ENCODE measurements at regions not wholly inside any gene's neighbourhood (a gene's known extent, or its start where the extent isn't known, plus 50 kb on each side); places are given as distances from the start of the nearest gene placed in this dataset.

DNA sequence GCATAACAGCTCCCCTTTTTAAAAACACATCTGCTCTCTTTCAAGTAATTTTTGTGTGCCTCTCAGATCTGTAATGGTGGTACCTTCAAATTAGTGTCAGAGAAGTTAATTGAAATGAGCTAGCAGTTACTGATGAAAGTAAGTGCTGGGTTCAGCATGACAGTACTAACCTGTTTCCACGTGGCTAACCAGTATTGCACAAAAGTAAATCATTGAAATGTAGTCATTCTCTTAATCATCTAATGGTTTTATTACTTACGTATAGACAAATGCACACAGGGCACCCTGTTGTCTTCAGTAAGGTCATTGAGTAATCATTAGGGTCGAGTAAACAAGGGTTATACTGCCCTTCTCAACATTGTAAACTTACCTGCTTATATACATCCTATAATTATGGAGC lies 157.8 kb upstream of the PRR16 start:
- TF ChIP-seq, protein P1, sequence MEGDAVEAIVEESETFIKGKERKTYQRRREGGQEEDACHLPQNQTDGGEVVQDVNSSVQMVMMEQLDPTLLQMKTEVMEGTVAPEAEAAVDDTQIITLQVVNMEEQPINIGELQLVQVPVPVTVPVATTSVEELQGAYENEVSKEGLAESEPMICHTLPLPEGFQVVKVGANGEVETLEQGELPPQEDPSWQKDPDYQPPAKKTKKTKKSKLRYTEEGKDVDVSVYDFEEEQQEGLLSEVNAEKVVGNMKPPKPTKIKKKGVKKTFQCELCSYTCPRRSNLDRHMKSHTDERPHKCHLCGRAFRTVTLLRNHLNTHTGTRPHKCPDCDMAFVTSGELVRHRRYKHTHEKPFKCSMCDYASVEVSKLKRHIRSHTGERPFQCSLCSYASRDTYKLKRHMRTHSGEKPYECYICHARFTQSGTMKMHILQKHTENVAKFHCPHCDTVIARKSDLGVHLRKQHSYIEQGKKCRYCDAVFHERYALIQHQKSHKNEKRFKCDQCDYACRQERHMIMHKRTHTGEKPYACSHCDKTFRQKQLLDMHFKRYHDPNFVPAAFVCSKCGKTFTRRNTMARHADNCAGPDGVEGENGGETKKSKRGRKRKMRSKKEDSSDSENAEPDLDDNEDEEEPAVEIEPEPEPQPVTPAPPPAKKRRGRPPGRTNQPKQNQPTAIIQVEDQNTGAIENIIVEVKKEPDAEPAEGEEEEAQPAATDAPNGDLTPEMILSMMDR (IDR thresholded peaks at IDR 0.05; ENCODE audit: insufficient read depth, low read length, poor library complexity, severe bottlenecking): no peak
- Histone ChIP-seq H3K36me3 (ENCODE audit: control insufficient read depth, insufficient read depth, low read length) (no peaks in the 10 kb centered on the region), H3K27me3 (replicated peaks; ENCODE audit: control insufficient read depth, insufficient read depth, low read length) (no peaks in the 10 kb centered on the region), H3K4me3 (replicated peaks; ENCODE audit: low read depth, low read length) (no peak overlapping the region)
- DNase-seq (ENCODE audit: extremely low read depth, insufficient read length): no peak

- Histone ChIP-seq H3K4me3 (replicated peaks; ENCODE audit: low read depth, low read length) (no peak overlapping the region), H3K36me3 (ENCODE audit: control insufficient read depth, insufficient read depth, low read length) (no peaks in the 10 kb centered on the region), H3K27me3 (replicated peaks; ENCODE audit: control insufficient read depth, insufficient read depth, low read length) (no peaks in the 10 kb centered on the region)
- no peak for DNase-seq (ENCODE audit: extremely low read depth, insufficient read length)
- TF ChIP-seq, protein P1 (IDR thresholded peaks at IDR 0.05; ENCODE audit: insufficient read depth, low read length, poor library complexity, severe bottlenecking): no peak
Measured at GRCh38 chr5:120314191-120314590, 149.9 kb upstream of the PRR16 start.

GRCh38 chr5:120320626-120321025 lies 143.5 kb upstream of the PRR16 start:
- Histone ChIP-seq H3K36me3 (ENCODE audit: control insufficient read depth, insufficient read depth, low read length) (no peaks in the 10 kb centered on the region), H3K4me3 (replicated peaks; ENCODE audit: low read depth, low read length) (no peak overlapping the region), H3K27me3 (replicated peaks; ENCODE audit: control insufficient read depth, insufficient read depth, low read length) (no peaks in the 10 kb centered on the region)
- DNase-seq (ENCODE audit: extremely low read depth, insufficient read length): no peak
- TF ChIP-seq, protein P1 (IDR thresholded peaks at IDR 0.05; ENCODE audit: insufficient read depth, low read length, poor library complexity, severe bottlenecking): no peak

DNA sequence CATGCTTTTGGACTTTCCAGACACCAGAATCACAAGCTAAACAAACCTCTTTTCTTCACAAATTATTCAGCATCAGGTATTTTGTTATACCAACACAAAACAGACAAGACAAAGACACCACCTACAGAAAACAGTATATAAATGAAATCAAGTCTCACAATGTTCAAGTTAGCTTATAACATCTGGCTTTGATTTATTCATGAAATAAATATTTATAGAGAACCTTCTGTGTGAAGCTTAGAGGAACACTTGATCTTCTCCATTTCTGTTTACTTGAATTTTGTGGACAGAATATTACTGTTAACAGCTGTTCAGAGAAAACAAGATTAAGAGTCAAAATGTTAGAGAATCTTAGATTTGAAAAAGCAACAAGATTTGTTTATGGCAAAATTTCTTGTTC lies 137.4 kb upstream of the PRR16 start:
- DNase-seq (ENCODE audit: extremely low read depth, insufficient read length): no peak
- TF ChIP-seq, protein P1 (IDR thresholded peaks at IDR 0.05; ENCODE audit: insufficient read depth, low read length, poor library complexity, severe bottlenecking): no peak
- H3K4me3 ChIP-seq (replicated peaks; ENCODE audit: low read depth, low read length): no peak overlapping the region
- no peaks in the 10 kb centered on the region for H3K36me3 ChIP-seq (ENCODE audit: control insufficient read depth, insufficient read depth, low read length)
- no peaks in the 10 kb centered on the region for H3K27me3 ChIP-seq (replicated peaks; ENCODE audit: control insufficient read depth, insufficient read depth, low read length)

DNA sequence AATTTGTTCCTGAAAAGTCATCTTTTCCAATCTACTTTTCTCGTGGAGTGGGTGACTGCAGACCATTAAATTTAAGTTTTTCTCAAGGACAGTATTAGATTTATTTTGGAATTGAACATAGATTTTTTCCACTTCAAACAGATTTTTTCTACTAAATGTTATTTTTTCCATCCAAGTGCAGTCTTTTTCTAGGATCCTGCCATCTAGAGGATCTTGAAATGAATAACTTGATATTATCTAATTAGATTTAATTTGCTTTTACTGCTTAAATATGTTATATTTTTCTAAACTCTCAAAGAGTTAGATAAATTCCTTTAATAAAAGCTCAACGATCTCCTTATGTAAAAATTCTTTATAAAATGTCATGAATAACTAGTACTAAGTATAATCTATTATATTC lies 136.9 kb upstream of the PRR16 start:
- no peak for DNase-seq (ENCODE audit: extremely low read depth, insufficient read length)
- H3K27me3 ChIP-seq (replicated peaks; ENCODE audit: control insufficient read depth, insufficient read depth, low read length): no peaks in the 10 kb centered on the region
- TF ChIP-seq, protein P1 (IDR thresholded peaks at IDR 0.05; ENCODE audit: insufficient read depth, low read length, poor library complexity, severe bottlenecking): no peak

DNA sequence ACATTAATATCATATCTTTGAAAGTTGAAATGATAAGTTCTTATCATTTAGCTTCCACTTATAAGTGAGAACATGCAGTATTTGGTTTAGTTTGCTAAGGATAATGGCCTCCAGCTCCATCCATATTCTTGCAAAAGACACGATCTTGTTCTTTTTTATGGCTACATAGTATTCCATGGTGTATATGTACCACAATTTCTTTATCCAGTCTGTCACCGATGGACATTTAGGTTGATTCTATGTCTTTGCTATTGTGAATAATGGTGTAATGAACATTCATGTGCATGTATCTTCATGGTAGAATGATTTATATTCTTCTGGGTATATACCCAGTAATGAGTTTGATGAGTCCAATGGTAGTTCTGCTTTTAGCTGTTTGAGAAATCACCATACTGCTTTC lies 135.0 kb upstream of the PRR16 start:
- Histone ChIP-seq H3K4me3 (replicated peaks; ENCODE audit: low read depth, low read length) (no peak overlapping the region), H3K36me3 (ENCODE audit: control insufficient read depth, insufficient read depth, low read length) (no peaks in the 10 kb centered on the region), H3K27me3 (replicated peaks; ENCODE audit: control insufficient read depth, insufficient read depth, low read length) (no peaks in the 10 kb centered on the region)
- DNase-seq (ENCODE audit: extremely low read depth, insufficient read length): no peak
- TF ChIP-seq, protein P1 (IDR thresholded peaks at IDR 0.05; ENCODE audit: insufficient read depth, low read length, poor library complexity, severe bottlenecking): no peak

More for the DNA sequence above, 136.9 kb upstream of the PRR16 start:
- H3K36me3 ChIP-seq (ENCODE audit: control insufficient read depth, insufficient read depth, low read length): no peaks in the 10 kb centered on the region
- no peak overlapping the region for H3K4me3 ChIP-seq (replicated peaks; ENCODE audit: low read depth, low read length)

Data from GM06990 (cell line).